ENCODE measurements at regions not wholly inside any gene's neighbourhood (a gene's known extent, or its start where the extent isn't known, plus 50 kb on each side); places are given as distances from the start of the nearest gene placed in this dataset.

GRCh38 chr15:70435369-70435768 lies 328.0 kb downstream of the UACA start:
- TF ChIP-seq, protein P1, sequence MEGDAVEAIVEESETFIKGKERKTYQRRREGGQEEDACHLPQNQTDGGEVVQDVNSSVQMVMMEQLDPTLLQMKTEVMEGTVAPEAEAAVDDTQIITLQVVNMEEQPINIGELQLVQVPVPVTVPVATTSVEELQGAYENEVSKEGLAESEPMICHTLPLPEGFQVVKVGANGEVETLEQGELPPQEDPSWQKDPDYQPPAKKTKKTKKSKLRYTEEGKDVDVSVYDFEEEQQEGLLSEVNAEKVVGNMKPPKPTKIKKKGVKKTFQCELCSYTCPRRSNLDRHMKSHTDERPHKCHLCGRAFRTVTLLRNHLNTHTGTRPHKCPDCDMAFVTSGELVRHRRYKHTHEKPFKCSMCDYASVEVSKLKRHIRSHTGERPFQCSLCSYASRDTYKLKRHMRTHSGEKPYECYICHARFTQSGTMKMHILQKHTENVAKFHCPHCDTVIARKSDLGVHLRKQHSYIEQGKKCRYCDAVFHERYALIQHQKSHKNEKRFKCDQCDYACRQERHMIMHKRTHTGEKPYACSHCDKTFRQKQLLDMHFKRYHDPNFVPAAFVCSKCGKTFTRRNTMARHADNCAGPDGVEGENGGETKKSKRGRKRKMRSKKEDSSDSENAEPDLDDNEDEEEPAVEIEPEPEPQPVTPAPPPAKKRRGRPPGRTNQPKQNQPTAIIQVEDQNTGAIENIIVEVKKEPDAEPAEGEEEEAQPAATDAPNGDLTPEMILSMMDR (IDR thresholded peaks at IDR 0.05): no peak
- TF ChIP-seq POLR2A (IDR thresholded peaks at IDR 0.05): no peak

All from stomach (tissue), 4 donors.